ENCODE measurements at regions not wholly inside any gene's neighbourhood (a gene's known extent, or its start where the extent isn't known, plus 50 kb on each side); places are given as distances from the start of the nearest gene placed in this dataset.
A peak's percentile ranks its signal among the peaks of the same experiment; 100 is the strongest.

GRCh38 chr14:71582705-71583104 lies 349.5 kb upstream of the RGS6 start:
- Mint-ChIP-seq H3K27me3 (no peaks in the 10 kb centered on the region), H3K4me3 (no peak overlapping the region), H3K36me3 (peaks cover 0 to 6% (median 2%) of the 10 kb centered on the region in 3 donors), H3K27ac (no peak overlapping the region), H3K9me3 (no peaks in the 10 kb centered on the region), H3K4me1 (peaks cover 11 to 32% (median 26%) of the 10 kb centered on the region in 4 donors)
- POLR2A ChIA-PET, result no interaction called here
- DNase-seq, result no peak
- no peak for ATAC-seq

DNA sequence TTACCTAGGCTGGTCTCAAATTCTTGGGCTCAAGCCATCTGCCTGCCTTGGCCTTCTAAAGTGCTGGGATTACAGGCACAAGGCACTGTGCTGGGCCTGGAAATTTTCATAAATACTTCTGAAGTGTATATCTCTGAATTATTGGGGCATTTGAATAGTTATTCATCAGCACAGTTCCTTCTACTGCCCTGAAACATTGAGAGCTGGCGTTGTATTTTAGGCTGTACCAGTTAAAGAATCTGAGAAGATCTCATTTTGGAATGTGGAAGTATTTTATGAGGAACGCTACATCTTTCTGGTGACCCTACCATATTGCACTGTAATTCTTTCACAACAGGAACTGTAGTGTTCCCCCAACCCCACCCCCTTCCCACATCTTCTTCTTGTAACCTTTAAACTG lies 349.0 kb upstream of the RGS6 start:
- Mint-ChIP-seq H3K4me1 (peaks cover 11 to 34% (median 25%) of the 10 kb centered on the region in 4 donors), H3K9me3 (no peaks in the 10 kb centered on the region), H3K27ac (no peak overlapping the region), H3K4me3 (no peak overlapping the region), H3K36me3 (peaks cover 0 to 10% (median 2%) of the 10 kb centered on the region in 3 donors), H3K27me3 (no peaks in the 10 kb centered on the region)
- POLR2A ChIA-PET, result no interaction called here
- no peak for ATAC-seq
- no peak for DNase-seq

DNA sequence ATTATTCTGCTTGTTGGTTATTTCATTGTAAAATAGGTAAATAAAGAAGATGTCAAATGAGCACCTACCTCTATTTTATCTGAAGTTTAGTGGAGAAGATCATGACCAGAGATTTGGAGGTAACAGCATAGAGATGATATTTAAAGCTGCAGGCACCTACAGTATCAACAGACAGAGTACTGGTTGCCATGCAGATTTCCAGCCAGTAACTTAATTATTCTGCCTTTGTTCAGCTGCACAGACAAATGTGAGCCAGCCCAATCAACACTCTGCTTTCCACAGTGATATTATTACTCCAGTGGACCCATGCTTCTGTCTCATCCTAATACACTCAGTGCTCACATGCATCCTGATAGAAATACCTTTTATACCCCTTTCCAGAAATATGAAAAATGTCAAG lies 348.5 kb upstream of the RGS6 start:
- peak overlapping the region in 1 of 10 donors; percentile 32 for H3K27ac Mint-ChIP-seq
- DNase-seq (no peak), ATAC-seq (no peak)
- peaks cover 11 to 38% (median 24%) of the 10 kb centered on the region in 4 donors for H3K4me1 Mint-ChIP-seq
- H3K27me3 Mint-ChIP-seq, result no peaks in the 10 kb centered on the region
- H3K9me3 Mint-ChIP-seq, result no peaks in the 10 kb centered on the region
- H3K4me3 Mint-ChIP-seq, result no peak overlapping the region
- POLR2A ChIA-PET, result no interaction called here
- H3K36me3 Mint-ChIP-seq, result peaks cover 0 to 10% (median 0%) of the 10 kb centered on the region in 3 donors

DNA sequence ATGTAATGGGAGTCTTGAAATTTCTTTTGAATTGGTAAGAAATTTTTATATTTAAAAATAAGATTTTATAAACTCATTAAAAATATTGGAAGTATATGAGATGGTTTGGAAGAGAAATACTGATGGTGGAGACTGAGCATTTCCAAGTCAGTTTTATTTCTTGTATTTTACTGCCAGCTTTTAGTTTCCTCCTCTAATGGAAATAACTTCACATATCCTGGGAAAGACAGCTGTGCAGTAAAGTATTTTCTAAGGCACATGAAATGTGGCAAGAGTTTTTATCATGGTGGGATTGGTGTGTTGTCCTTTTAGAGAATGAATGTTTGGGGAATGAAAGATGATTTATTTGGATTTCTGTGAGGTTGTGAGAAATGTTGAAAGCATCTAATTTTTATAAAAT lies 346.9 kb upstream of the RGS6 start:
- no peaks in the 10 kb centered on the region for H3K9me3 Mint-ChIP-seq
- DNase-seq, result no peak
- no peak for ATAC-seq
- no peak overlapping the region for H3K27ac Mint-ChIP-seq
- peaks cover 0 to 12% (median 0%) of the 10 kb centered on the region in 3 donors for H3K36me3 Mint-ChIP-seq
- POLR2A ChIA-PET, result no interaction called here
- H3K27me3 Mint-ChIP-seq, result no peaks in the 10 kb centered on the region
- no peak overlapping the region for H3K4me3 Mint-ChIP-seq
- peaks cover 11 to 42% (median 30%) of the 10 kb centered on the region in 4 donors for H3K4me1 Mint-ChIP-seq

DNA sequence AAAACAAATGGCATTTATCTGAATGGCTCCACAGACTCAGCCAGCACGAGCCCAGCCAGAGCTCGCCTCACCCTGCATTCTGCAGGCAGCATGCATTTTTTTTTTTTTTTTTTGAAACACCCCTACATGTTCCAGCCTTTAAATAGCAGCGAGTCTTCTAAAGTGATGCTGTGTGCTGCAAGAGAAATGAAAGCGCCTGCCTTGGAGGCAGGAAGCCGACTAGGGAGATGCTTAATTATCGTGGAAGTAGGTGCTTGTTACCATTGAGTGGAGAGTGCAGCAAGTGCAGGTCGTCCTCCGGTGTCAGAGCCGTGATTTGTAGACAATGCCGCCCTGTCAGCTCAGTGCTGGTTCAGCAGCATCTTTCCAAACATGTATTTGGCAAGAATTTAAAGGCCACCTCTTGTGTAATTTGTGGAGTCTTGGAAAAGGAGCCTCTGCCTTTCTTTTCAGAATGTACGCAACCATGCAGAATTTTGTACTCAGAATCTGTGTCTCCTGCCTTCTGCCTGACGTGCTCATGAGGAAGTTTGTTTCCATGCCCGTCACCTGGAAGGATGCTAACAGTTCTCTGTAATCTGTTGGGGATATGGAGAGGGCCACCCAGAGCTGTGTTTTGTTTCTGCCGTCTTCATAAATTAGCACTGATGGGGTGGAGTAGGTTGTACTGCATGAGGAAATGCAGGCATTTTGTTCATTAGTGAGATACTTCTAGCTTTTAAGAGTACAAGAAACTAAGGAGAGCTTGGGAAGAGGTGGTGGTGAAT lies 345.9 kb upstream of the RGS6 start:
- peak overlapping the region in 2 of 10 donors; percentile 3 to 10 for H3K4me3 Mint-ChIP-seq
- H3K27me3 Mint-ChIP-seq, result no peaks in the 10 kb centered on the region
- DNase-seq (no peak), ATAC-seq (no peak)
- H3K27ac Mint-ChIP-seq, result peak overlapping the region in 2 of 10 donors; percentile 9 to 47
- peaks cover 0 to 12% (median 0%) of the 10 kb centered on the region in 3 donors for H3K36me3 Mint-ChIP-seq
- no peaks in the 10 kb centered on the region for H3K9me3 Mint-ChIP-seq
- peaks cover 11 to 49% (median 31%) of the 10 kb centered on the region in 4 donors for H3K4me1 Mint-ChIP-seq
- POLR2A ChIA-PET, result interaction anchor here (0.7 kb wide), 1 partner anchor 177 kb away, joined by 3 read pairs; no protein-coding TSS in a partner anchor

DNA sequence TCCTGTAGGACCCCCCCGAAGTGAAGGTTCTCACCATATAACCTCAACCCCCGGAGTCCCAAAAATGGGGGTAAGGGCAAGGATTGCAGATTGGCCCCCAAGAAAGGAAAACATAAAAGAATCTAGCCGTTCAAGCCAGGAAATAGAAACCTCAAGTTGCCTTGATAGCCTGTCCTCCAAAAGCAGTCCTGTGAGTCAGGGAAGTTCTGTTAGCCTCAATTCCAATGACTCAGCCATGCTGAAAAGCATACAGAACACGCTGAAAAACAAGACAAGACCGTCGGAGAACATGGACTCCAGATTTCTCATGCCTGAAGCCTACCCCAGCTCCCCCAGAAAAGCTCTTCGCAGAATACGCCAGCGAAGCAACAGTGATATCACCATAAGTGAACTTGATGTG lies 344.2 kb upstream of the RGS6 start:
- POLR2A ChIA-PET, result no interaction called here
- Mint-ChIP-seq H3K36me3 (peaks cover 0 to 12% (median 0%) of the 10 kb centered on the region in 3 donors), H3K27ac (peak overlapping the region in 1 of 10 donors; percentile 25), H3K4me1 (peaks cover 11 to 53% (median 36%) of the 10 kb centered on the region in 4 donors), H3K9me3 (no peaks in the 10 kb centered on the region), H3K27me3 (no peaks in the 10 kb centered on the region), H3K4me3 (no peak overlapping the region)
- DNase-seq, result no peak
- ATAC-seq, result no peak

- Mint-ChIP-seq H3K27me3 (no peaks in the 10 kb centered on the region), H3K9me3 (no peaks in the 10 kb centered on the region), H3K4me3 (peak overlapping the region in 1 of 10 donors; percentile 27), H3K27ac (peak overlapping the region in 1 of 10 donors; percentile 56), H3K4me1 (peaks cover 11 to 50% (median 41%) of the 10 kb centered on the region in 4 donors), H3K36me3 (peaks cover 0 to 12% (median 0%) of the 10 kb centered on the region in 3 donors)
- no peak for ATAC-seq
- DNase-seq, result no peak
- POLR2A ChIA-PET, result no interaction called here
Observed at GRCh38 chr14:71588576-71589215, 343.5 kb upstream of the RGS6 start.

- ATAC-seq (no peak), DNase-seq (no peak)
- H3K4me3 Mint-ChIP-seq, result no peak overlapping the region
- peak overlapping the region in 2 of 10 donors; percentile 17 to 47 for H3K27ac Mint-ChIP-seq
- peaks cover 12 to 56% (median 45%) of the 10 kb centered on the region in 4 donors for H3K4me1 Mint-ChIP-seq
- H3K27me3 Mint-ChIP-seq, result no peaks in the 10 kb centered on the region
- POLR2A ChIA-PET, result no interaction called here
- no peaks in the 10 kb centered on the region for H3K9me3 Mint-ChIP-seq
- H3K36me3 Mint-ChIP-seq, result peaks cover 0 to 12% (median 0%) of the 10 kb centered on the region in 3 donors
Observed at GRCh38 chr14:71589609-71590008, 342.6 kb upstream of the RGS6 start.

DNA sequence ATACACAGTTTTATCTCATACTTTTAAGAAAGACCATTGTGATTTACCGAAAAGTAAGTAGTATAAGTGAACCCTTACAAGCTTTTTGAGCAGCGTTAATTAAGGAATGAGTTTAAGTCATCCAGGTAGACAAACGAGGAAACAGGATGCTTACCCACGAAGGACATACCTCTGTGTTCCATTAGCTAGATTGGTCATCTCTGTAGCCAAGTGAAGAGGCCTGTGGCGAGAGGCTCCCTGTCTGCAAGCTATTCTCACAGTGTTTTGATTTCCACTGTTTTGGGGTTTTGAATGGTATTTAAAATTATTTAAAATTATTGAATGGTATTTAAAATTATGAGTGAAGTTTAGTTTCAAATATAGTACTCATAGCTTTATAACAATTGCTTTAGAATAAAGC lies 342.1 kb upstream of the RGS6 start:
- Mint-ChIP-seq H3K36me3 (peaks cover 0 to 12% (median 0%) of the 10 kb centered on the region in 3 donors), H3K27me3 (no peaks in the 10 kb centered on the region), H3K9me3 (no peaks in the 10 kb centered on the region), H3K27ac (no peak overlapping the region), H3K4me1 (peaks cover 15 to 62% (median 49%) of the 10 kb centered on the region in 4 donors), H3K4me3 (no peak overlapping the region)
- POLR2A ChIA-PET, result no interaction called here
- DNase-seq (no peak), ATAC-seq (no peak)

DNA sequence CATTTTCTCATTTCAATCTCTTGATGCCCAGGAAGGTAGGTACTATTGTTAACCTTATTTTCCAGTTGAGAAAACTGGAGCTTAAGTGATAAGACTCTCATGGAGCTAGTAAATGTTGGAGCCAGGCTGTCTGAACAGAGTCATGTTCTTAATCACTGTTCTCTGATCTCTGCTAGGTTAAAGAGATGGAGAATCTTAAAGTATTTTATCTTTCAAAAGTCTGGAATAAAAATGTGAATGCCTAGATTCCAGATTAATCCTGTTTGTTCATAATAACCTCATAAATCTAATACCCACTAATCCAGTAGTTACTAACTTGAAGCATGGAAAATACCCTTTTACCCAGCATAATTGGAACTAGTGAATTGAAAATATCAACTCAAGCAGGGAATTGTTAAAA lies 341.0 kb upstream of the RGS6 start:
- ATAC-seq, result no peak
- H3K27ac Mint-ChIP-seq, result peak overlapping the region in 3 of 10 donors; percentile 19 to 63 (median 45)
- H3K36me3 Mint-ChIP-seq, result peaks cover 0 to 12% (median 0%) of the 10 kb centered on the region in 3 donors
- H3K4me3 Mint-ChIP-seq, result no peak overlapping the region
- no peaks in the 10 kb centered on the region for H3K27me3 Mint-ChIP-seq
- DNase-seq, result no peak
- peaks cover 14 to 63% (median 51%) of the 10 kb centered on the region in 4 donors for H3K4me1 Mint-ChIP-seq
- no peaks in the 10 kb centered on the region for H3K9me3 Mint-ChIP-seq
- POLR2A ChIA-PET, result no interaction called here

- no peaks in the 10 kb centered on the region for H3K9me3 Mint-ChIP-seq
- peaks cover 11 to 60% (median 48%) of the 10 kb centered on the region in 4 donors for H3K4me1 Mint-ChIP-seq
- peaks cover 0 to 12% (median 0%) of the 10 kb centered on the region in 3 donors for H3K36me3 Mint-ChIP-seq
- POLR2A ChIA-PET, result no interaction called here
- peak overlapping the region in 7 of 10 donors; percentile 0 to 77 (median 46) for H3K27ac Mint-ChIP-seq
- ATAC-seq, result peak; percentile 50 to 70
- peak overlapping the region in 2 of 10 donors; percentile 3 to 20 for H3K4me3 Mint-ChIP-seq
- no peaks in the 10 kb centered on the region for H3K27me3 Mint-ChIP-seq
- DNase-seq, result no peak
Observed at GRCh38 chr14:71591929-71592328, 340.3 kb upstream of the RGS6 start.

DNA sequence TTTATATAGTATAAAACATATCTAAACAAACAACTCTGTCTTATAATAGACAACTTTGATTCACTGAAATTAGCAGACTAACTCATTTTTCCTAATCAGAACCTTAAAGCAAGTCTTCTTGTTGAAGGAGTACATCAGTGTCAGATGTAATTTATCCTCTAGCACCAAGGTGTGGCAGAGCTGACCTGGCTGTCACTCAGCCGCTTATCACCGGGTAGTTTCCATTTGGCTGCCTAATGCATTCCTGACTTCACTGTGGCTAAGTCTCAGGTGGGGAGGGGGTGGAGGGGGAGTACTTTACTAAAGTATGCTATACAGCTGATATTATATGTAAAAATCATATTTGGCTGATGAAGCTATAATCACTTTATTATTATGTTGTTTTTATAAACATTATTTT lies 339.9 kb upstream of the RGS6 start:
- ATAC-seq (peak in 1 of 2 donors; percentile 26), DNase-seq (no peak)
- H3K4me1 Mint-ChIP-seq, result peaks cover 12 to 62% (median 49%) of the 10 kb centered on the region in 4 donors

DNA sequence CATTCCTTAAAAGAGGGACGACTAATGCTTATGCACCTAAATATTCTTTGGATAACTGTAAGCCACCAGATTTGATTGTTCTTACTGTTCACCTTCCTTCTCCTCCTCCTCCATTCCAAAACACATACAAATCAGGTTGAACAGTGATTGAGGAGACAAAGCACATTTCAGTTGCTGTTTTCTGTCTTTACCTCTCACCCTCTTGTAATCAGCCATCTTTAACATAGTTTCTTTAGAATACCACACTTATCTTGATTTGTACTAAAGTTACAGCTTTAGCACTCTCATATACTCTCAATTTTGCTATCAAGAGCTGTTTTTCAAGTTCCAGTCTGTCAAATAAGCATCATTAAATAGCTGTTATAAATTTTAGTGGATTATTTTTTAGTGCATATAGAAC lies 338.3 kb upstream of the RGS6 start:
- H3K9me3 Mint-ChIP-seq, result peaks cover 0 to 2% (median 0%) of the 10 kb centered on the region in 9 donors
- POLR2A ChIA-PET, result no interaction called here
- peak overlapping the region in 5 of 10 donors; percentile 2 to 86 (median 8) for H3K27ac Mint-ChIP-seq
- H3K27me3 Mint-ChIP-seq, result no peaks in the 10 kb centered on the region
- no peak for ATAC-seq
- DNase-seq, result no peak
- H3K4me1 Mint-ChIP-seq, result peaks cover 27 to 72% (median 60%) of the 10 kb centered on the region in 4 donors
- no peak overlapping the region for H3K4me3 Mint-ChIP-seq
- H3K36me3 Mint-ChIP-seq, result peaks cover 0 to 11% (median 3%) of the 10 kb centered on the region in 3 donors

More for the DNA sequence above, 339.9 kb upstream of the RGS6 start:
- Mint-ChIP-seq H3K4me3 (no peak overlapping the region), H3K36me3 (peaks cover 0 to 10% (median 0%) of the 10 kb centered on the region in 3 donors), H3K27ac (peak overlapping the region in 6 of 10 donors; percentile 52 to 77 (median 67)), H3K9me3 (no peaks in the 10 kb centered on the region), H3K27me3 (no peaks in the 10 kb centered on the region)
- POLR2A ChIA-PET, result no interaction called here

Measured in naive thymus-derived CD8-positive, alpha-beta T cell (primary cell).